HG02840 (cell line): ENCODE measurements at regions not wholly inside any gene's neighbourhood (a gene's known extent, or its start where the extent isn't known, plus 50 kb on each side); places are given as distances from the start of the nearest gene placed in this dataset.

Experiments
- ATAC-seq: cut with Tn5 transposase; IDR thresholded peaks from one replicate; pipeline ENCODE4 v1.9.1; 2021; ENCODE audit warnings: mild to moderate bottlenecking, moderate library complexity, moderate number of reproducible peaks; ENCODE audit not compliant: unreplicated experiment, low FRiP score

- ATAC-seq, result no peak
Observed at GRCh38 chr5:39732166-39732565, 307.4 kb upstream of the DAB2 start.

GRCh38 chr5:39730699-39731098 is 305.9 kb upstream of the DAB2 start:
- ATAC-seq, result no peak

- no peak for ATAC-seq
Observed at GRCh38 chr5:39730006-39730405, 305.2 kb upstream of the DAB2 start.

- ATAC-seq, result no peak
Observed at GRCh38 chr5:39726467-39726866, 301.7 kb upstream of the DAB2 start.

GRCh38 chr5:39721394-39721793 is 296.6 kb upstream of the DAB2 start:
- ATAC-seq, result no peak

GRCh38 chr5:39720136-39720535 is 295.4 kb upstream of the DAB2 start:
- ATAC-seq, result no peak

GRCh38 chr5:39717176-39717897 is 292.6 kb upstream of the DAB2 start:
- no peak for ATAC-seq

GRCh38 chr5:39716532-39717028 is 291.8 kb upstream of the DAB2 start:
- ATAC-seq, result no peak

GRCh38 chr5:39714036-39714698 is 289.4 kb upstream of the DAB2 start:
- no peak for ATAC-seq

GRCh38 chr5:39713250-39713916 is 288.6 kb upstream of the DAB2 start:
- ATAC-seq, result no peak

GRCh38 chr5:39712316-39713249 is 287.8 kb upstream of the DAB2 start:
- no peak for ATAC-seq

GRCh38 chr5:39711821-39712220 is 287.0 kb upstream of the DAB2 start:
- ATAC-seq, result no peak

- no peak for ATAC-seq
Observed at GRCh38 chr5:39709032-39709431, 284.3 kb upstream of the DAB2 start.

- no peak for ATAC-seq
Observed at GRCh38 chr5:39702928-39703327, 278.1 kb upstream of the DAB2 start.

- no peak for ATAC-seq
Observed at GRCh38 chr5:39700523-39700922, 275.7 kb upstream of the DAB2 start.

GRCh38 chr5:39698838-39699560 is 274.2 kb upstream of the DAB2 start:
- ATAC-seq, result no peak

GRCh38 chr5:39697881-39698280 is 273.1 kb upstream of the DAB2 start:
- no peak for ATAC-seq

GRCh38 chr5:39696672-39697398 is 272.1 kb upstream of the DAB2 start:
- no peak for ATAC-seq

GRCh38 chr5:39691993-39692392 is 267.2 kb upstream of the DAB2 start:
- ATAC-seq, result no peak
